Gastroesophageal sphincter (tissue), 4 donors: ENCODE measurements at regions not wholly inside any gene's neighbourhood (a gene's known extent, or its start where the extent isn't known, plus 50 kb on each side); places are given as distances from the start of the nearest gene placed in this dataset.

Experiments
- ATAC-seq: fragments of 150-250 bp; one replicate; pipeline ENCODE4 v1.9.1; 2016; ENCODE audit warnings: mild to moderate bottlenecking, moderate library complexity
- H3K27ac ChIP-seq, 4 donors: fragments of 200-600 bp; sonication (generic) in 3 of 4; 1 replicate in 3 of 4; 2 replicates in 1 of 4; pipeline ENCODE4 v1.5.1; 2016 to 2019
- H3K27me3 ChIP-seq: fragments of 200-600 bp; sonication (generic); one replicate; pipeline ENCODE4 v1.5.1; 2019
- H3K36me3 ChIP-seq, 2 donors: fragments of 200-600 bp; sonication (generic); one replicate each; pipeline ENCODE4 v1.5.1; 2019; ENCODE audit warnings: control low read depth in 1 of 2
- H3K4me1 ChIP-seq, 3 donors: fragments of 200-600 bp; sonication (generic); 1 replicate in 2 of 3; 2 replicates in 1 of 3; pipeline ENCODE4 v1.5.1; 2016 to 2019; ENCODE audit warnings: control low read depth in 2 of 3
- H3K4me3 ChIP-seq, 2 donors: fragments of 200-600 bp; sonication (generic); one replicate each; pipeline ENCODE4 v1.5.1; 2019; ENCODE audit warnings: mild to moderate bottlenecking in 1 of 2, moderate library complexity in 1 of 2
- H3K9me3 ChIP-seq, 3 donors: fragments of 200-600 bp; sonication (generic); one replicate each; pipeline ENCODE4 v1.5.1; 2017 to 2019; ENCODE audit warnings: control low read depth in 2 of 3
- CTCF ChIP-seq, 4 experiments: fragments of 200-600 bp in 2 of 4; fragments of 450-650 bp in 2 of 4; sonication (generic) in 1 of 4; IDR thresholded peaks; one replicate each; pipeline ENCODE4 v1.5.1; 2017 to 2019; ENCODE audit warnings: antibody characterized with exemption in 4 of 4, mild to moderate bottlenecking in 2 of 4, moderate library complexity in 2 of 4
- EP300 ChIP-seq: sonication (generic); formaldehyde crosslinking; IDR thresholded peaks from one replicate; pipeline ENCODE4 v1.6.1; 2017; ENCODE audit warnings: antibody characterized with exemption, mild to moderate bottlenecking
- POLR2A ChIP-seq, 2 donors: fragments of 450-650 bp; IDR thresholded peaks; one replicate each; pipeline ENCODE4 v1.6.1; 2017; ENCODE audit warnings: antibody characterized with exemption in 2 of 2, mild to moderate bottlenecking in 2 of 2, moderate library complexity in 1 of 2
- POLR2AphosphoS5 ChIP-seq: sonication (generic); formaldehyde crosslinking; IDR thresholded peaks from one replicate; pipeline ENCODE4 v1.6.1; 2017; ENCODE audit warnings: antibody characterized with exemption
- WGBS, 2 donors: methylation state at CpG; one replicate each; pipeline ENCODE4 v1.1.5; 2018; ENCODE audit warnings: low coverage in 1 of 2; 5-methylcytosine and 5-hydroxymethylcytosine counted together

DNA sequence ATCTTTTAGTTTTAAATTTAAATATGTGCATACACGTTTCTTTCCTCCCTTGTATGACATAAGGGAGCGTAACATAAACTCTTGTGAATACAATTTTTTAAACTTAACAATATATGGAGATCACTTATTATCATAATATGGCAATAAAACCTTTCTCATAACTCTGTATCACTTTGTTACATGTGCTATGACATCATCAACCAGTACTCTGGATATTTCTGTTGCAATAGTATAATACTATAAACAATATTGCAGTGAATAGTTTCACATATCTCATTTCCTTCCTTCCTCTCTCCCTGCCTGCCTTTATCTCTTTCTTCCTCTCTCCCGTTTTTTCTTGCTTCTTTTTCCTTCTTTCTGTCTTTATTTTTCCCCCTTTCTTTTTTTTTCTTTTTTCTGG lies 1278.0 kb upstream of the CNTN5 start:
- no peaks in the 10 kb centered on the region for H3K36me3 ChIP-seq
- H3K27me3 ChIP-seq = no peaks in the 10 kb centered on the region
- H3K27ac ChIP-seq = no peak overlapping the region
- TF ChIP-seq POLR2A (IDR thresholded peaks at IDR 0.05) = no peak
- no peak for TF ChIP-seq CTCF (IDR thresholded peaks at IDR 0.05)
- TF ChIP-seq POLR2AphosphoS5 = no peak
- no peak for TF ChIP-seq EP300
- H3K4me3 ChIP-seq = no peak overlapping the region
- H3K9me3 ChIP-seq = no peaks in the 10 kb centered on the region
- no peak for ATAC-seq
- WGBS, 2 donors = 45 to 54% methylated on average over 3 of the region's 3 CpGs
- H3K4me1 ChIP-seq = no peaks in the 10 kb centered on the region

DNA sequence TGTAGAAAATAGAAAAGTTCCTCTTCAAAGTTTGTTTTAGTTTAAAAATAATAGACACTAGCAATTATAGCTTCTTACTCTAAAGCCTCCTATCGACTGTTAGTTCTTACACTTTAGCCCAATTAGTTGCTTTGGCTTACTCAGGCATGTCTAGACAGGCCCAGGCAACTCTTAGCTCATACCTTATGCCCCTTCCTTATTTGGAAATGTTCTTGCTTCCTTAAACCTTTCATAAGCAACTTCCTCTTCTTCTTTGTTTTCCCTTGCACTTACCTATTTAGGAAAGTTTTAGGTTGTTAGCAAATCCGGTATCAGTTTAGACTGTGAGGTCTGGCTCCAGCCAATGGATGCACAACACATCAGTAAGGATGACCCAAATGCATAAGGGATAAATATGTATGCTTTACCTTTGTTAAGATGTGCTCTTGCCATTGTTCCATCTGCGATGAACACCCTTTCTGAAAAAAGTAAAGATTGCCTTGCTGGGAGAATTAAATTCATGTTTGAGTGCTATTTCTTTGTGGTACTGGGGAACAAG lies 1277.5 kb upstream of the CNTN5 start:
- H3K4me1 ChIP-seq = no peaks in the 10 kb centered on the region
- no peak for ATAC-seq
- H3K27ac ChIP-seq = no peak overlapping the region
- TF ChIP-seq CTCF (IDR thresholded peaks at IDR 0.05) (no peak), POLR2A (IDR thresholded peaks at IDR 0.05) (no peak), EP300 (no peak), POLR2AphosphoS5 (no peak)
- H3K4me3 ChIP-seq = no peak overlapping the region
- H3K36me3 ChIP-seq = no peaks in the 10 kb centered on the region
- H3K9me3 ChIP-seq = no peaks in the 10 kb centered on the region
- H3K27me3 ChIP-seq = no peaks in the 10 kb centered on the region
- WGBS, 2 donors = 86 to 100% methylated on average over 2 to 3 of the region's 3 CpGs

GRCh38 chr11:97745515-97746050 lies 1275.2 kb upstream of the CNTN5 start:
- TF ChIP-seq POLR2A (IDR thresholded peaks at IDR 0.05) (no peak), EP300 (no peak), CTCF (IDR thresholded peaks at IDR 0.05) (no peak), POLR2AphosphoS5 (no peak)
- ATAC-seq = no peak
- Histone ChIP-seq H3K27ac (no peak overlapping the region), H3K9me3 (no peaks in the 10 kb centered on the region), H3K27me3 (no peaks in the 10 kb centered on the region), H3K36me3 (no peaks in the 10 kb centered on the region), H3K4me1 (no peaks in the 10 kb centered on the region), H3K4me3 (no peak overlapping the region)
- no CpG with 5 or more reads among the region's 32 CpGs for WGBS, 2 donors

GRCh38 chr11:97746818-97747217 lies 1273.9 kb upstream of the CNTN5 start:
- 43 to 44% methylated on average over 1 of the region's 1 CpG for WGBS, 2 donors
- H3K4me1 ChIP-seq = no peaks in the 10 kb centered on the region
- H3K9me3 ChIP-seq = no peaks in the 10 kb centered on the region
- ATAC-seq = no peak
- TF ChIP-seq POLR2AphosphoS5 (no peak), CTCF (IDR thresholded peaks at IDR 0.05) (no peak), POLR2A (IDR thresholded peaks at IDR 0.05) (no peak), EP300 (no peak)
- no peaks in the 10 kb centered on the region for H3K27me3 ChIP-seq
- no peaks in the 10 kb centered on the region for H3K36me3 ChIP-seq
- no peak overlapping the region for H3K27ac ChIP-seq
- no peak overlapping the region for H3K4me3 ChIP-seq

GRCh38 chr11:97751405-97751804 lies 1269.3 kb upstream of the CNTN5 start:
- TF ChIP-seq POLR2A (IDR thresholded peaks at IDR 0.05) (no peak), POLR2AphosphoS5 (no peak), EP300 (no peak), CTCF (IDR thresholded peaks at IDR 0.05) (no peak)
- Histone ChIP-seq H3K9me3 (no peaks in the 10 kb centered on the region), H3K4me3 (no peak overlapping the region), H3K27ac (no peak overlapping the region), H3K36me3 (no peaks in the 10 kb centered on the region), H3K27me3 (no peaks in the 10 kb centered on the region), H3K4me1 (no peaks in the 10 kb centered on the region)
- ATAC-seq = no peak
- 37 to 38% methylated on average over 1 to 2 of the region's 5 CpGs for WGBS, 2 donors
